NCI-H1092 (cell line): ENCODE measurements at regions not wholly inside any gene's neighbourhood (a gene's known extent, or its start where the extent isn't known, plus 50 kb on each side); places are given as distances from the start of the nearest gene placed in this dataset.

Source experiments
- DNase-seq: peaks from one replicate; lab custom pipeline; 2025; lab: John Stamatoyannopoulos, UW

DNA sequence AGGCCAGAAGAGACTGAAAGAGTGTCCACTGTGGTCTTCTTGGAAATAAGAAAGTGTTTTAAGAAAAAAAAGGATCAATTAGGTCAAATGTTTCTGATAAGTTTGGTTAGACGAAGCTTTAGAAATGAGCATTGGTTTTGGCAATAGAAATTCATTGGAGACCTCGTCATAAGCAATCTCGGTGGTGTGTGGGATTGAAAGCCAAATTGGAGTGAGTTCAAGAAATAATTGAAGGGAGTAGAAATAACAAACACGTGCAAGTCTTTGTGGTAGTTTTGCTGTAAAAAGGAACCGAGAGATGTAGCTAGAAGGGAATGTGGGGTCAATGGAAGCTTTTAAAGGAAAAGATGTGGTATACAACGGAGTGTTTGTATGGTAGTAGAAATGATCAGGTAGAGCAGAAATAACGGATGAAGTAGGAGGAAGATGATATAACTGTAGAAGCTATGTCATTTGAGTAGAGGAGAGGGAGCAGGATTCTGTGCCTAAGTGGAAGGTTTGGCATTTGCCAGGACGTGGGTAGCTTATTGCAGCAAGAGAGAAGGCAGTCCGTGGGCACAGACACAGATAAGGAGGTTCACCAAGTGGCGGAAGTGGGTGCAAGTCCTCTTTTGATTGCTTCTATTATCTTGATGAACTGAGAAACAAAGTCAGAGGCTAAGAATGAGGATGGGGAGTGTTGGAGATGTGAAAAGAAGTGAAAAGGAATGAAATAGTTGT, 146.2 kb downstream of the DACT1 start:
- no peak for DNase-seq

DNA sequence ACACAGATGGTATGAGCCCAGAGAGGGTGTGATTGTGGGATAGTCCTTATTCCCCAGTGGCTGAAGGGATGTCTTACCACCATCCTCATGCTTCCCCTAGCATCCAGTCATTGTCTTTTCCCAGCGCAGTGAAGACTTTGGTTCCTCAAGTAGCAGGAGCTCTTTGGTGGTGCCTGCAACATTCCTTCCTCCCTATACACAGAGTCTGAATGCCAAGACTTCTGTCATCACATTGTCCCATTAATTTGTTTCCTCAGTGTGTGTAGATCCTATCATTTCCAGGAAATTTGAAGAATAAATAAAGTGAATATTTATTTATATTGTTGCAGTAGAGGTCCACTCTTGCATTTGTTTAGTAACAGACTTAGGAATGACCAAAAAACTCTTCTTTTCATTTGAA, 147.2 kb downstream of the DACT1 start:
- DNase-seq: no peak

DNA sequence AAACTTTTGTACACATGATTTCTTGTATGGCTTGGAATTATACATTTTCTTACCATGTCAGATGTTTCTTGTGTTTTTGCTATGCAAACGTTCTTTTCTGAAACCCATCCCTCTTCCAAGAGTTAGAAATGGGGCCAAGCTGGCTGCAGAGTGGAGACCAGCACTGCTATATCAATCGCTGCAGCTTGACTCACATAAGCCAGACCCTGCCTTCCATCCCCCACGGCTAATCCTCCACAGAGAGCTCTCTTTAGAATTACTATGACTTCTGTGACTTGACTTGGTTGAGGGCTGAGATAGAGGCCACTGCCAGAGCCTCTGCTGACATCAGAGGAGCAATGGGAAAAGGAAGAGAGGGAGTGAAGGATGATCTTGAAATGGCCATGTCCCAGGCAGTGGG, 147.9 kb downstream of the DACT1 start:
- no peak for DNase-seq

- DNase-seq: no peak
Measured at GRCh38 chr14:58787592-58787991, 149.8 kb downstream of the DACT1 start.

DNA sequence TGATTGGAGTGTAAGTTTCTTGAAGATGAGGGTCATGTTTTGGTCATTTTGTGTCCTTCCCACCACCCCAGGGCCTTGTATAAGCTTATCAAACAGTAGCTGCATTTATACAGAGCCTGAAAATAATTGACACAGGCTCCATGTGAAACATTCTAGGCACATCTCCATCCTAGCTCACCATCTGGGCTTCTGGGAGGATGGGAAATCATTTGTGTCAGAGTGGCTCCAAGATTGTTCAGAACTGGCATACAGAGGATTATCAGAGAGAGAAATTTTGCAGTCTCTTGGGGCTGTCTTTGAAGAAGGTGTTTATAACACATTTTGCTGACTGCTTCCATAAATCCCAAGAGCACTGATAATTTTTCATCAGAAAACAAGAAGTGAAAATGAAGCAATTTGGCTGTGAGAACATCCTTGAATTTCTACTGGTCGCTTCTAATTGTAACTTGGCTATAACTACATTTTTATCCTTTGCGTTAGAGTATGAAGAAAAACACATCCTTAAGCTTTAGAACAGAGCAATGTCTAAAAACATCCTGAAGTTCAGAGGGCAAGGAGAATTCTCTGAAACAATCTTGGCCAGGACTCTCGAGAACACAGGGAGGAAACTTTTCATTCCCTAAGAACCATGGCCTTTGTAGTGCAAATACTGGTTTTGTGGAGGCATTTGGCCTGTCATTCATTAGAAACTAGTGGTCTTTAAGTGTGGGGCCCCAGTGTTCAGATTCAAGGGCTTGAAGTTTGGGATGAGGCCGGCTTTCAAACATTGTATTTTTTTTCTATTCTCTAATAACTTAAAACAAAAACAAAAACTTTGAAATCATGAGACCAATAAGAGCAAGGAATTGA, 151.1 kb downstream of the DACT1 start:
- DNase-seq: no peak

DNA sequence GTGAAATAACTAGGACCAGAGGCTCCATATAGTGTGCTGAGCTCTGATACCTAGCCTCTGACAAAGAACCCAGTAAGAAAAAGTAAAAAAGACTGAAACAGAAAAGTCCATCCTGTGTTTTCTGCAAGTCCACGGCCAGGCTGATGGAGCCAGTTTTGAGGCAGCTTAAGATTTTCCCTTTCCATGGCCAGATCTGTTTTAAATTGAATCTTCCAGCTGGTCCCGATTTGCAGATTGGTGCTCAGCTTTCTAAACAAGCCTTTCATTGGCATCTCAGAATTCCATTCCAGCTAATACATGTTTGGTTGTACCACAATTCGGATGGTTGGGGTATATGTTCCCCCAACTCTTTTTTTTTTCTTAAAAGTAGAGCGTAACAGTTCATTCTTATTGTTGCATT, 152.0 kb downstream of the DACT1 start:
- no peak for DNase-seq

DNA sequence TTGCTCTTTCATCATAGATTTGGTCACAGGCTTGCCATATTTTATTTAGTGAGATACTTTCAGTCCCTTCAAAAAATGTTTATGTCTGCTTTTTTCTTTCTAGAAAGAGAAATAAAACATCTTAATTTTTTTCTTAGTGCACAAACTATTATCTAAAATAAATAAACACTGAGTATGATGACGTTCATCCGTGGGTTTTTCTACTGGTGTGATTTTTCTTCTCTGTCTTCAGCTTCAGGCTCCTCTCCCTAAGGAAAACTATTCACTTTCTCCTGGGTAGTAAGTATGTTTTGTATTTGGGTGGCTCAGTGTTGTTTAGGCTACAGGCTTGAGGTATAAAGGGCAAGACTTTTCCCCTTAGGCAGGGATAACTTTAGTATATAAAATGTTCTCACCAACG, 154.7 kb downstream of the DACT1 start:
- no peak for DNase-seq

- no peak for DNase-seq
Measured at GRCh38 chr14:58793131-58793740, 155.5 kb downstream of the DACT1 start.

DNA sequence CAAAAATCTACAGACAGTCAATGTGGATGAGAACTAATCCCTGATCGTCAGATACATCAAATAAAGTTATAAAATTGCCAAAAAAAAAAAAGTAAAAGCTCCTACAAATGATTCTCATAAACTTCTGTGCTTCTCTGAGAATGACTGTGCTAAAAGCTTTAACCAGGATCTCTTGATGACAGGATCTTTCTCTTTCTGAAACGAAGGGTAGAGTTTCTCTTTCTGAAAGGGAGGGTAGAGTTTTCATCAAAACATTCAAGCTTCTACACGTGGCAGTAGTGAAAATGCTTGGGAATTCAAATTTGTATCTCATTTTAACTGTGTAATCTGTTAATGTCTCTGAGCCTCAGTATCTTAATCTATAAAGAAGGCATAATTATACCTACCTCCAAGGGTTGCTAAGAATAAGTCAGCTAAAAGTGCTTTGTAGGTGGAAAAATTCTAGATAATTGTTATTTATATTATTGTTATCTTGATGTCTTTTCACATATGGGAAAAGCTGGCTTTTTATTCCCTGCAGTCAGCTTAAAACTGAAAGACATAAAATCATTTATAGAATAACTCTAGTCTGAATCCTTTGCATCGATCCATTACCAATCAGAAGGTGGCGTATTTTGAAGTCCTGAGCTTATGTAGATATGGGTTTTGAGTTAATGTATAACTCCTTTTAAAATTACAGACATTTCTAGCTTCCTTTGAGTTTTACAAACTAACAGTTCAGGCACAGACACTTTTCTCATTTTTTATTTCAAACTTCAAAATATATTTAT, 157.4 kb downstream of the DACT1 start:
- DNase-seq: no peak

- no peak for DNase-seq
Measured at GRCh38 chr14:58796242-58797009, 158.7 kb downstream of the DACT1 start.

- DNase-seq: no peak
Measured at GRCh38 chr14:58797010-58797429, 159.3 kb downstream of the DACT1 start.

GRCh38 chr14:58798173-58798572, 160.4 kb downstream of the DACT1 start:
- DNase-seq: no peak

GRCh38 chr14:58801086-58801485, 163.3 kb downstream of the DACT1 start:
- no peak for DNase-seq

DNA sequence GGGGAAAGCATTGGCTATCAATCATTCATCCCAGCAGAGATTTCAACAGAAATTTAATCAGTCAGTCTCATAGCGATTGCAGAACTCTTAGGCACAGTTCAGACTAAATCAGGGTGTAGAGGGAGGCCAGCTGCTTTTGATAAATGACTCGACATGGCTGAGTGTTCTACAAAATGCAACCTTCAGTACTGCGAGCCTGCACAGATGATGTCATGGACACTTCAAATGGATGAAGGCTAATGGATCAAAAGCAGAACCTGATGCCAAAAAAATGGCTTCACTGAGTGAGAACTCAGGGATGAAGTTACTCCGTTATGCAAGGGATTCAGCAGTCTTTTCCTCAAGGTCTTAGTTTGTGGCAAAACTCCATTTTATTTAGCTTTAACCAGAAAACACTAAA, 167.3 kb downstream of the DACT1 start:
- no peak for DNase-seq

DNA sequence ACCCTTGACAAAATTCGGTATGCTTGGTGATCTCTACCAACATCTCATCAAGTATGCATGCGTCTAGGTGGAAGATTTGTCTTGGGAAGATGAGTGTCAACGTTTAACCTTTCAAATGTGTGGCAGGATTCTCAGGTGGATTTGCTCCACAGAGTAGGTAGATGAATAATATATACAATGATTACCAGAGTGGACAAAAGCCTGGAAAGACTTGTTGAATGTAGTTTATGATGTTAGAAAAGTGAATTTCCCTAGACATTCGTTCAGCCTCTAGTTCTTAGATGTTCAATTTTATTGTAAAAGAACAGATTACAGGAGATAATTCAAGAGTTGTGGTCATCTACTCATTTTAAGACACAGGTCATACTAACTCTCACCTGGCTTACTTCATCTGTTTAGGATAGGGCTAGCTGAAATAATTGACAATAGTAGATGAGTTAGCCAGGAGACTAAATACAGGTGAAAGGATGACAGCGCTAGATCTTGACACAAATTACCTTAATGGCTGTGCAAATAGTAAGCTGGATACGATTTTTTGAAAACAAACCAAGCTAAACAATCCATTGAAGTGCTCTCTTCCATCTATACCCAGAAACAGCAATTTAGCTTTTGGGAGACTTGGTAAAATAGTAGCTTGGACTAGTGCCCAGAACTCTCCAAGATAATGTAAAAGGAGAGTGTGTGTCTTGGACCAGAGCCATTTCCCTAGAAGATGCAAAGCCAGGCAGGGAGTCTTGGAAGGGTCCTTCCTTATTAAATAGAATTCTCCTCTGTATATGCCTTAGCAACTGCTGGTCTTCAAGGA, 168.0 kb downstream of the DACT1 start:
- DNase-seq: peak; percentile 93

DNA sequence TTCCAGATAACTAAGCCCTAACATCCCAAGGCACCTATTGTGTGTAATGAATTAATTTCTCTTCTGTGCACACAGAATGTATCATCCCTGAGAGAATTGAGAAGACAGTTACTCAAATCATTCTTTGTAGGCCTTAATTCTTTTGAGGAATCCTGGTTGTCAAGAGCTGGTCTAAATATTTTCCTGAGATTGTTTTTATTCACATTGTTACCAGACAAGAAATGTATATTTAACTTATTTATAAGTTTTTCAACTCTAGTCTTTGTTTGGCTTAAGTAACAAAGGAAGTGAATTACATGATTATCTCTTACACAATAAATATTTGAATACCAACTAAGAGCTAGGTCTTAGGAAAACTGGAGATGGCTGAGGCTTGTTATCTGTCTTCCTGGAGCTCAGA, 169.4 kb downstream of the DACT1 start:
- no peak for DNase-seq

- peak; percentile 20 for DNase-seq
Measured at GRCh38 chr14:58808828-58809227, 171.1 kb downstream of the DACT1 start.

DNA sequence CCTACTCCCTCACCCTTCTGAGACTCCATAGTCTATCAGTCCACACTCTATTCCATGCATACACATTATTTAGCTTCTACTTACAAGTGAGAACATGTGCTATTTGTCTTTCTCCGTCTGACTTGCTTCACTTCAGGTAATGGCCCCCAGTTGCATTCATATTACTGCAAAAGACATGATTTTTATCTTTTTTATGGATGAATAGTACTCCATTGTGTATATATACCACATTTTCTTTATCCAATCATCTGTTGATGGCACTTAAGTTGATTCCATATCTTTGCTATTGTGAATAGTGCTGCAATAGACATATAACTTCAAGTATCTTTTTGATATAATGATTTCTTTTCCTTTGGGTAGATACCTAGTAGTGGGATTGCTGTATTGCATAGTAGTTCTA, 171.8 kb downstream of the DACT1 start:
- no peak for DNase-seq

DNA sequence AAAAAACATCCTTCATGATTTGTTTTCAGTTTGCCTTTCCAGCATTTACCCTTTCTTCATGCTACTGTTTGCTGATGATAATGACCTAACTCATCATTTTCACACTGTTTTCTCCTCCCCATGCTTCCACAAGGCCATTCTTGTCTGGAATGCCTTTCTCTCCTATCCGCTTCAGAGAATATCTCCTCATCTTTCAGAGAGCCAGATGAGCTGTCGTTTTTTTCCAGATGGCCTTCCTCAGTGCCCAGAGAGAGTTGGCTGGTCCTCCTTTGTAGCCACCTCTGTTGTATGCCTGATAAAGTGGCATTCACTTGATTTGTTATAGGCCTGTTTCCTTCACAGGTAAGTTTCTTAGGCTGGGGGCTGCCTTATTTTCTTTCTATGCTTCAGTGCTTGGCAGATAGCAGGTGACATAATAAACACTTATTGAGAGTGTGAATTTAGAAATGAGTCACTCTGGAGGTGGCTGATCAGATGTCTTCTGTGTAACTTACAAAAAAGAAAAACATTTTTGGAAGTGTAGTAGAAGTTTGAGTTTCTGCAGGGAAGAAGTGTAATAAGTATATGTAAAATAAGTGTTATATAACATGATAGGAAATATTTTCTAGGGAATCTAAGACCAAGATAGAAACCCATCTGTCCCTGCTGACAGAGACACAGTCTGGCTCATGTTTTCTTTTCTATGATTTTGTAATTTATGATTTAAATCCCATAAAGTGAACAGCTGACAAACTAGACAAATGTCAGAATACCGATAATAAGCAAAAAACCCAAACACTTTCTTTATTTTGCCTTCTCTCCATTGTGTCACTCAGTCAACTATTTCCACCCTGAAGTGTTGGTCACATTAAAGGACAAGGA, 174.5 kb downstream of the DACT1 start:
- no peak for DNase-seq

- no peak for DNase-seq
Measured at GRCh38 chr14:58813745-58814144, 176.0 kb downstream of the DACT1 start.
